H9 (cell line): ENCODE measurements at regions not wholly inside any gene's neighbourhood (a gene's known extent, or its start where the extent isn't known, plus 50 kb on each side); places are given as distances from the start of the nearest gene placed in this dataset.
A peak's percentile ranks its signal among the peaks of the same experiment; 100 is the strongest.
"Not testable (repeated sequence)": the region's sequence is repeated elsewhere in the genome, so short reads cannot be mapped to it uniquely, and the experiment has no call there.

Experiments
- DNase-seq: peaks from one replicate; pipeline ENCODE4 v3.0.0-alpha.2; 2017
- H2AFZ ChIP-seq: one replicate; pipeline ENCODE4 v1.6.1; 2013; ENCODE audit warnings: mild to moderate bottlenecking, low read length, control low read depth, moderate library complexity
- H2AK5ac ChIP-seq: 2 replicates; pipeline ENCODE4 v1.6.1; 2013; ENCODE audit warnings: low read length, control low read depth, mixed read lengths; ENCODE audit not compliant: insufficient read length
- H2BK120ac ChIP-seq: one replicate; pipeline ENCODE4 v1.6.1; 2013; ENCODE audit warnings: low read depth, mild to moderate bottlenecking, low read length, control low read depth, inconsistent platforms; ENCODE audit not compliant: poor library complexity, severe bottlenecking
- H2BK12ac ChIP-seq: 2 replicates; pipeline ENCODE4 v1.6.1; 2013; ENCODE audit warnings: low read length, control low read depth, mixed read lengths, low read depth; ENCODE audit not compliant: insufficient read length
- H2BK15ac ChIP-seq: 2 replicates; pipeline ENCODE4 v1.6.1; 2013; ENCODE audit warnings: low read depth, low read length, control low read depth
- H2BK20ac ChIP-seq: one replicate; pipeline ENCODE4 v1.6.1; 2013; ENCODE audit warnings: low read depth, mild to moderate bottlenecking, low read length, control low read depth, inconsistent platforms; ENCODE audit not compliant: poor library complexity, severe bottlenecking
- H2BK5ac ChIP-seq: 2 replicates; pipeline ENCODE4 v1.6.1; 2013; ENCODE audit warnings: low read length, control low read depth, mixed read lengths; ENCODE audit not compliant: insufficient read length
- H3K14ac ChIP-seq: 2 replicates; pipeline ENCODE4 v1.6.1; 2013; ENCODE audit warnings: low read length, control low read depth; ENCODE audit not compliant: insufficient read depth
- H3K18ac ChIP-seq: 2 replicates; pipeline ENCODE4 v1.6.1; 2013; ENCODE audit warnings: low read depth, mild to moderate bottlenecking, mixed read lengths, low read length, control low read depth; ENCODE audit not compliant: insufficient read length
- H3K23ac ChIP-seq: 2 replicates; pipeline ENCODE4 v1.6.1; 2013; ENCODE audit warnings: low read length, control low read depth, mixed read lengths, low read depth; ENCODE audit not compliant: insufficient read length
- H3K23me2 ChIP-seq: 2 replicates; pipeline ENCODE4 v1.6.1; 2013; ENCODE audit warnings: low read depth, mild to moderate bottlenecking, mixed read lengths, low read length, control low read depth; ENCODE audit not compliant: insufficient read length, poor library complexity, severe bottlenecking
- H3K27ac ChIP-seq: 2 replicates; pipeline ENCODE4 v1.5.1; 2013; ENCODE audit warnings: low read length, control low read depth, mixed read lengths, low read depth; ENCODE audit not compliant: insufficient read length
- H3K27me3 ChIP-seq: 2 replicates; pipeline ENCODE4 v1.6.1; 2013; ENCODE audit warnings: low read length, control low read depth, inconsistent platforms; ENCODE audit not compliant: insufficient read depth
- H3K4ac ChIP-seq: 2 replicates; pipeline ENCODE4 v1.6.1; 2013; ENCODE audit warnings: low read depth, mild to moderate bottlenecking, control low read depth, inconsistent platforms, low read length, moderate library complexity
- H3K4me1 ChIP-seq: 2 replicates; pipeline ENCODE4 v1.6.1; 2013; ENCODE audit warnings: low read length, control low read depth, inconsistent platforms; ENCODE audit not compliant: insufficient read depth
- H3K4me2 ChIP-seq: 2 replicates; pipeline ENCODE4 v1.6.1; 2013; ENCODE audit warnings: low read length, control low read depth, mixed read lengths; ENCODE audit not compliant: insufficient read length, insufficient read depth
- H3K56ac ChIP-seq: 2 replicates; pipeline ENCODE4 v1.6.1; 2013; ENCODE audit warnings: low read depth, mild to moderate bottlenecking, mixed read lengths, low read length, control low read depth; ENCODE audit not compliant: insufficient read length
- H3K79me1 ChIP-seq: 2 replicates; pipeline ENCODE4 v1.6.1; 2013; ENCODE audit warnings: low read depth, mild to moderate bottlenecking, moderate library complexity, low read length, control low read depth, inconsistent platforms; ENCODE audit not compliant: insufficient read depth, poor library complexity, severe bottlenecking
- H3K79me2 ChIP-seq: 2 replicates; pipeline ENCODE4 v1.6.1; 2013; ENCODE audit warnings: low read length, control low read depth, inconsistent platforms; ENCODE audit not compliant: insufficient read depth
- H3K9ac ChIP-seq: 2 replicates; pipeline ENCODE4 v1.6.1; 2013; ENCODE audit warnings: low read length, control low read depth, mixed read lengths; ENCODE audit not compliant: insufficient read length; ENCODE audit errors: extremely low read depth
- H3K9me3 ChIP-seq: one replicate; pipeline ENCODE4 v1.6.1; 2013; ENCODE audit warnings: low read depth, low read length, inconsistent platforms; ENCODE audit not compliant: control insufficient read depth
- H3T11ph ChIP-seq: one replicate; pipeline ENCODE4 v1.6.1; 2013; ENCODE audit warnings: mild to moderate bottlenecking, low read length, control low read depth, inconsistent platforms
- H4K20me1 ChIP-seq: one replicate; pipeline ENCODE4 v1.6.1; 2013; ENCODE audit not compliant: control insufficient read depth, insufficient read length, insufficient read depth
- H4K5ac ChIP-seq: 2 replicates; pipeline ENCODE4 v1.6.1; 2013; ENCODE audit warnings: low read depth, mild to moderate bottlenecking, mixed read lengths, low read length, control low read depth; ENCODE audit not compliant: insufficient read length
- H4K8ac ChIP-seq: replicated peaks from 2 replicates; pipeline ENCODE4 v1.6.1; 2013; ENCODE audit warnings: low read length, control low read depth, mixed read lengths, low read depth; ENCODE audit not compliant: insufficient read length
- H4K91ac ChIP-seq: 2 replicates; pipeline ENCODE4 v1.6.1; 2013; ENCODE audit warnings: low read depth, mild to moderate bottlenecking, moderate library complexity, mixed read lengths, low read length, control low read depth; ENCODE audit not compliant: insufficient read length
- H3K27ac Mint-ChIP-seq, 3 experiments: 2 replicates in 2 of 3; 3 replicates in 1 of 3; pipeline ENCODE4 v1.8.0; 2020 to 2021; ENCODE audit warnings: mixed read lengths in 3 of 3, mild to moderate bottlenecking in 1 of 3, moderate library complexity in 1 of 3
- H3K27me3 Mint-ChIP-seq: 2 replicates; pipeline ENCODE4 v1.8.0; 2021; ENCODE audit warnings: low read depth, mild to moderate bottlenecking, moderate library complexity, mixed read lengths
- H3K36me3 Mint-ChIP-seq, 3 experiments: 2 replicates in 2 of 3; 3 replicates in 1 of 3; pipeline ENCODE4 v1.8.0; 2020 to 2021; ENCODE audit warnings: low read depth in 3 of 3, mixed read lengths in 3 of 3; ENCODE audit not compliant: insufficient read depth in 1 of 3
- H3K4me1 Mint-ChIP-seq, 2 experiments: 2 replicates each; pipeline ENCODE4 v1.8.0; 2020; ENCODE audit warnings: mixed read lengths in 2 of 2
- H3K4me3 Mint-ChIP-seq, 2 experiments: 2 replicates in 1 of 2; 3 replicates in 1 of 2; pipeline ENCODE4 v1.8.0; 2020 to 2021; ENCODE audit warnings: mild to moderate bottlenecking in 2 of 2, mixed read lengths in 2 of 2, moderate library complexity in 1 of 2
- H3K9me3 Mint-ChIP-seq, 2 experiments: 2 replicates in 1 of 2; 3 replicates in 1 of 2; pipeline ENCODE4 v1.8.0; 2020; ENCODE audit warnings: mild to moderate bottlenecking in 2 of 2, mixed read lengths in 2 of 2, moderate library complexity in 1 of 2
- CTCF ChIP-seq: fragments of 200-600 bp; sonication (generic); conservative IDR thresholded peaks from 3 replicates; pipeline ENCODE4 v1.8.0; 2021; ENCODE audit warnings: antibody characterized with exemption, mild to moderate bottlenecking
- WGBS: extraction: QIAGEN DNeasy Blood & Tissue Kit; methylation state at CpG from one replicate; pipeline ENCODE4 v1.1.7; 2013; ENCODE audit warnings: missing lambda C conversion rate, low lambda C conversion rate, mixed read lengths; ENCODE audit not compliant: insufficient read length; ENCODE audit errors: extremely low coverage; 5-methylcytosine and 5-hydroxymethylcytosine counted together

GRCh38 chr3:166986000-166986399 lies 394.1 kb downstream of the ZBBX start:
- Mint-ChIP-seq H3K4me1 (peaks cover 4 to 5% of the 10 kb centered on the region in 2 experiments), H3K9me3 (no peaks in the 10 kb centered on the region), H3K27ac (peak overlapping the region in 2 of 3 experiments; percentile 1 to 45; a peak in 2 of 7 replicates), H3K4me3 (no peak overlapping the region), H3K36me3 (no peaks in the 10 kb centered on the region; a peak in 1 of 7 replicates), H3K27me3 (no peaks in the 10 kb centered on the region)
- Histone ChIP-seq H4K20me1 (no peaks in the 10 kb centered on the region), H2BK20ac (no peak overlapping the region), H4K5ac (no peak overlapping the region), H3K23ac (no peak overlapping the region), H3K9ac (no peak overlapping the region), H3K4me2 (no peak overlapping the region), H2AK5ac (no peak overlapping the region), H3K79me1 (no peaks in the 10 kb centered on the region), H3K23me2 (no peaks in the 10 kb centered on the region), H3K56ac (no peak overlapping the region), H3K18ac (no peak overlapping the region), H4K8ac (no peak overlapping the region), H4K91ac (no peak overlapping the region), H3K27me3 (no peaks in the 10 kb centered on the region), H2BK12ac (no peak overlapping the region), H3K4ac (no peak overlapping the region), H3K27ac (no peak overlapping the region), H2BK120ac (no peak overlapping the region), H2BK5ac (no peak overlapping the region), H2BK15ac (no peak overlapping the region), H3K79me2 (no peaks in the 10 kb centered on the region), H3T11ph (no peak overlapping the region), H3K4me1 (no peaks in the 10 kb centered on the region), H3K14ac (no peak overlapping the region), H3K9me3 (no peaks in the 10 kb centered on the region), H2AFZ (no peak overlapping the region)
- DNase-seq = no peak
- TF ChIP-seq CTCF = no peak

- H3K9me3 Mint-ChIP-seq, H3K4me1 Mint-ChIP-seq, H3T11ph ChIP-seq, DNase-seq, H3K23ac ChIP-seq, H3K27me3 Mint-ChIP-seq, H3K9me3 ChIP-seq, H3K18ac ChIP-seq, H4K20me1 ChIP-seq, H2BK20ac ChIP-seq, H3K4me3 Mint-ChIP-seq, H2BK15ac ChIP-seq, H4K8ac ChIP-seq, H3K79me2 ChIP-seq, H2BK12ac ChIP-seq, H3K27me3 ChIP-seq, H3K27ac Mint-ChIP-seq, H2AFZ ChIP-seq, H2AK5ac ChIP-seq, H3K36me3 Mint-ChIP-seq, H3K4ac ChIP-seq, H4K91ac ChIP-seq, H3K14ac ChIP-seq, H2BK120ac ChIP-seq, H3K23me2 ChIP-seq, H3K9ac ChIP-seq, H2BK5ac ChIP-seq, H4K5ac ChIP-seq, H3K56ac ChIP-seq, H3K27ac ChIP-seq, H3K4me2 ChIP-seq, H3K79me1 ChIP-seq, H3K4me1 ChIP-seq: not testable (repeated sequence)
- WGBS = no CpG with 5 or more reads among the region's 36 CpGs
Observed at GRCh38 chr3:166975796-166976195, 404.3 kb downstream of the ZBBX start.
